ENCODE measurements at regions not wholly inside any gene's neighbourhood (a gene's known extent, or its start where the extent isn't known, plus 50 kb on each side); places are given as distances from the start of the nearest gene placed in this dataset.

DNA sequence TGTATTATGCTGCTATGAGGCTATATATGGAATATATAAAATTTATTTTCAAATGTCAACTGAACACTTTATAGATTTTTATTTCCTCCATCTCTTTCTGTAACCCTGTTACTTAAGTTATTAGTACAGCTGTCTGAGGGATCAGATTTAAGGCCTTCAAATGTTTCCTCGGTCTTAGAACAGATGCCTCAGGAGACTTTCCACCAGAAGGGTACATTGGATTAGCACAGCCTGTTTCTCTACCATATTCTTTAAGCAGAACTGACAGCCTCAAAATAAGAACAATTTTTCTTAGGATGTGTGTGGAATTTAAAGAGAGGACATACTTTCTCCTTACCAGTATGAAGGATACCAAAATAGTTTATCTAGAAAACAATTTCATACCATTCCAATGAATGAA, 53.0 kb upstream of the HGF start:
- H3K9ac ChIP-seq (ENCODE audit: insufficient read depth, low read length, poor library complexity, severe bottlenecking): no peak overlapping the region
- H4K20me1 ChIP-seq (ENCODE audit: insufficient read depth, low read length): no peaks in the 10 kb centered on the region
- WGBS (ENCODE audit: insufficient coverage): no CpG with 5 or more reads among the region's 1 CpG
- no peaks in the 10 kb centered on the region for H3K36me3 ChIP-seq (replicated peaks in 1 of 2; ENCODE audit: control insufficient read depth in 1 of 2, insufficient read depth in 2 of 2, low read length in 2 of 2)
- no peak overlapping the region for H2AFZ ChIP-seq (ENCODE audit: insufficient read depth, low read depth, low read length, poor library complexity, severe bottlenecking)
- intact Hi-C loops (cut with micrococcal nuclease): no loop called here
- Mint-ChIP-seq H3K27me3 (ENCODE audit: low read depth in 3 of 3) (peaks cover 0 to 2% (median 0%) of the 10 kb centered on the region in 3 donors), H3K4me1 (no peaks in the 10 kb centered on the region), H3K36me3 (no peaks in the 10 kb centered on the region), H3K9me3 (peaks cover 3 to 11% (median 7%) of the 10 kb centered on the region in 7 donors), H3K27ac (no peak overlapping the region), H3K4me3 (no peak overlapping the region)
- no peak overlapping the region for H3K27ac ChIP-seq (ENCODE audit: low read depth in 1 of 2, low read length in 2 of 2)
- no peak overlapping the region for H3K4me2 ChIP-seq (replicated peaks; ENCODE audit: extremely low read depth, low read length, poor library complexity, severe bottlenecking)
- no peak overlapping the region for H3K4me3 ChIP-seq (replicated peaks in 1 of 3; ENCODE audit: low read depth in 2 of 3, low read length in 3 of 3)
- no peaks in the 10 kb centered on the region for H3K27me3 ChIP-seq (ENCODE audit: control insufficient read depth in 2 of 2, insufficient read depth in 2 of 2, low read length in 2 of 2)
- DNase-seq: no peak
- TF ChIP-seq, protein P1, sequence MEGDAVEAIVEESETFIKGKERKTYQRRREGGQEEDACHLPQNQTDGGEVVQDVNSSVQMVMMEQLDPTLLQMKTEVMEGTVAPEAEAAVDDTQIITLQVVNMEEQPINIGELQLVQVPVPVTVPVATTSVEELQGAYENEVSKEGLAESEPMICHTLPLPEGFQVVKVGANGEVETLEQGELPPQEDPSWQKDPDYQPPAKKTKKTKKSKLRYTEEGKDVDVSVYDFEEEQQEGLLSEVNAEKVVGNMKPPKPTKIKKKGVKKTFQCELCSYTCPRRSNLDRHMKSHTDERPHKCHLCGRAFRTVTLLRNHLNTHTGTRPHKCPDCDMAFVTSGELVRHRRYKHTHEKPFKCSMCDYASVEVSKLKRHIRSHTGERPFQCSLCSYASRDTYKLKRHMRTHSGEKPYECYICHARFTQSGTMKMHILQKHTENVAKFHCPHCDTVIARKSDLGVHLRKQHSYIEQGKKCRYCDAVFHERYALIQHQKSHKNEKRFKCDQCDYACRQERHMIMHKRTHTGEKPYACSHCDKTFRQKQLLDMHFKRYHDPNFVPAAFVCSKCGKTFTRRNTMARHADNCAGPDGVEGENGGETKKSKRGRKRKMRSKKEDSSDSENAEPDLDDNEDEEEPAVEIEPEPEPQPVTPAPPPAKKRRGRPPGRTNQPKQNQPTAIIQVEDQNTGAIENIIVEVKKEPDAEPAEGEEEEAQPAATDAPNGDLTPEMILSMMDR (IDR thresholded peaks at IDR 0.05): no peak
- H3K79me2 ChIP-seq (ENCODE audit: insufficient read depth, low read length): no peaks in the 10 kb centered on the region
- H3K4me1 ChIP-seq (ENCODE audit: control insufficient read depth in 1 of 2, insufficient read depth in 2 of 2, low read length in 2 of 2): no peaks in the 10 kb centered on the region
- H3K9me3 ChIP-seq (replicated peaks in 1 of 2; ENCODE audit: control insufficient read depth in 1 of 2, insufficient read depth in 1 of 2, low read length in 2 of 2): no peaks in the 10 kb centered on the region

DNA sequence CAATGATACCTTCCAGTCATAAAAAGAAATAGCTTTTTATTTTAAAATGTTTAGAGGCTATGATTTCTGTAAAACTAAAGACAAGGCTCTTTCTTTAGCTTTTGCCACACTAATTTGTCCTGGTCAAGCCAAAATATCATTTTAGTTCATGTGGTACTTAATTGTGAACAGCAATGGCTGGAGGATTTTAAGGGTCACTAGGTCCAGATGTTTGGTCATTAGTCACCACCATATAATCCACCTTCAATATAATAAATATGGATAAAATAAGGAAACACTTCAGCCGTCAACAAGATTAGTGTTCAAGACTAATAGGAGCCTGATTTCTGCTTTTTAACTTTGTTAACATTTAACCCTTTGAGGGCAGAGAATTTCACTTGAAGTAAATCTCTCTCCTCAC, 50.0 kb upstream of the HGF start:
- no peak overlapping the region for H2AFZ ChIP-seq (ENCODE audit: insufficient read depth, low read depth, low read length, poor library complexity, severe bottlenecking)
- H3K9me3 ChIP-seq (replicated peaks in 1 of 2; ENCODE audit: control insufficient read depth in 1 of 2, insufficient read depth in 1 of 2, low read length in 2 of 2): no peaks in the 10 kb centered on the region
- H3K27me3 Mint-ChIP-seq (ENCODE audit: low read depth in 3 of 3): no peaks in the 10 kb centered on the region
- peaks cover 0 to 3% (median 0%) of the 10 kb centered on the region in 7 donors for H3K9me3 Mint-ChIP-seq
- intact Hi-C loops (cut with micrococcal nuclease): no loop called here
- H3K27ac Mint-ChIP-seq: no peak overlapping the region
- H3K27ac ChIP-seq (ENCODE audit: low read depth in 1 of 2, low read length in 2 of 2): no peak overlapping the region
- no peak overlapping the region for H3K4me3 Mint-ChIP-seq
- no peaks in the 10 kb centered on the region for H4K20me1 ChIP-seq (ENCODE audit: insufficient read depth, low read length)
- no peaks in the 10 kb centered on the region for H3K36me3 ChIP-seq (replicated peaks in 1 of 2; ENCODE audit: control insufficient read depth in 1 of 2, insufficient read depth in 2 of 2, low read length in 2 of 2)
- no peaks in the 10 kb centered on the region for H3K27me3 ChIP-seq (ENCODE audit: control insufficient read depth in 2 of 2, insufficient read depth in 2 of 2, low read length in 2 of 2)
- no peaks in the 10 kb centered on the region for H3K79me2 ChIP-seq (ENCODE audit: insufficient read depth, low read length)
- DNase-seq: no peak
- no peaks in the 10 kb centered on the region for H3K36me3 Mint-ChIP-seq
- TF ChIP-seq, protein P1 (IDR thresholded peaks at IDR 0.05): no peak
- WGBS (ENCODE audit: insufficient coverage): no CpG with 5 or more reads among the region's 1 CpG
- H3K4me2 ChIP-seq (replicated peaks; ENCODE audit: extremely low read depth, low read length, poor library complexity, severe bottlenecking): no peak overlapping the region
- H3K4me1 Mint-ChIP-seq: no peaks in the 10 kb centered on the region
- H3K4me3 ChIP-seq (replicated peaks in 1 of 3; ENCODE audit: low read depth in 2 of 3, low read length in 3 of 3): no peak overlapping the region
- no peak overlapping the region for H3K9ac ChIP-seq (ENCODE audit: insufficient read depth, low read length, poor library complexity, severe bottlenecking)
- H3K4me1 ChIP-seq (ENCODE audit: control insufficient read depth in 1 of 2, insufficient read depth in 2 of 2, low read length in 2 of 2): no peaks in the 10 kb centered on the region
